ENCODE measurements at regions not wholly inside any gene's neighbourhood (a gene's known extent, or its start where the extent isn't known, plus 50 kb on each side); places are given as distances from the start of the nearest gene placed in this dataset.

GRCh38 chr3:102599819-102600576, 165.2 kb downstream of the ZPLD1 start:
- Histone ChIP-seq H2AFZ (ENCODE audit: low read depth, low read length) (no peak overlapping the region), H3K79me2 (replicated peaks; ENCODE audit: insufficient read depth, low read length) (no peaks in the 10 kb centered on the region), H3K9ac (ENCODE audit: low read length) (no peak overlapping the region), H4K20me1 (ENCODE audit: insufficient read depth) (no peaks in the 10 kb centered on the region), H3K9me3 (ENCODE audit: low read length) (no peaks in the 10 kb centered on the region), H3K4me2 (ENCODE audit: low read length) (no peak overlapping the region), H3F3A (ENCODE audit: insufficient read depth, low read length, poor library complexity, severe bottlenecking) (no peaks in the 10 kb centered on the region), H3K4me3 (ENCODE audit: low read length) (no peak overlapping the region), H3K27me3 (ENCODE audit: insufficient read depth, low read depth, low read length) (no peaks in the 10 kb centered on the region), H3K9me2 (ENCODE audit: insufficient read depth, low read length) (no peaks in the 10 kb centered on the region), H3K27ac (ENCODE audit: low read length) (no peak overlapping the region), H3K36me3 (ENCODE audit: insufficient read depth, low read length) (no peaks in the 10 kb centered on the region)
- TF ChIP-seq RAD21 (conservative IDR thresholded peaks at IDR 0.05) (no peak), EP300 (conservative IDR thresholded peaks at IDR 0.05; ENCODE audit: poor library complexity, severe bottlenecking) (no peak), CTCF (IDR thresholded peaks at IDR 0.05; ENCODE audit: poor library complexity, severe bottlenecking) (no peak), SMC3 (conservative IDR thresholded peaks at IDR 0.05; ENCODE audit: poor library complexity) (no peak), REST (IDR thresholded peaks at IDR 0.05; ENCODE audit: borderline replicate concordance) (no peak), EZH2 (IDR thresholded peaks at IDR 0.05; ENCODE audit: borderline replicate concordance, insufficient read depth, low read length, poor library complexity, severe bottlenecking) (no peak), TAF1 (IDR thresholded peaks at IDR 0.05; ENCODE audit: low read depth) (no peak), MXI1 (conservative IDR thresholded peaks at IDR 0.05; ENCODE audit: poor library complexity, severe bottlenecking) (no peak), POLR2AphosphoS5 (IDR thresholded peaks at IDR 0.05) (no peak)

- no peak for TF ChIP-seq MXI1 (conservative IDR thresholded peaks at IDR 0.05; ENCODE audit: poor library complexity, severe bottlenecking)
- Histone ChIP-seq H3K9me3 (ENCODE audit: low read length) (no peaks in the 10 kb centered on the region), H3K4me2 (ENCODE audit: low read length) (no peak overlapping the region), H4K20me1 (ENCODE audit: insufficient read depth) (no peaks in the 10 kb centered on the region), H3K36me3 (ENCODE audit: insufficient read depth, low read length) (no peaks in the 10 kb centered on the region), H3K9me2 (ENCODE audit: insufficient read depth, low read length) (no peaks in the 10 kb centered on the region), H3F3A (ENCODE audit: insufficient read depth, low read length, poor library complexity, severe bottlenecking) (no peaks in the 10 kb centered on the region), H3K27me3 (ENCODE audit: insufficient read depth, low read depth, low read length) (no peaks in the 10 kb centered on the region), H2AFZ (ENCODE audit: low read depth, low read length) (no peak overlapping the region), H3K9ac (ENCODE audit: low read length) (no peak overlapping the region), H3K27ac (ENCODE audit: low read length) (no peak overlapping the region), H3K4me3 (ENCODE audit: low read length) (no peak overlapping the region), H3K79me2 (replicated peaks; ENCODE audit: insufficient read depth, low read length) (no peaks in the 10 kb centered on the region)
Observed at GRCh38 chr3:102605153-102605552, 170.3 kb downstream of the ZPLD1 start.
